NCI-H1436 (cell line): ENCODE measurements at regions not wholly inside any gene's neighbourhood (a gene's known extent, or its start where the extent isn't known, plus 50 kb on each side); places are given as distances from the start of the nearest gene placed in this dataset.

Experiments
- DNase-seq: peaks from one replicate; lab custom pipeline; 2025; lab: John Stamatoyannopoulos, UW

DNA sequence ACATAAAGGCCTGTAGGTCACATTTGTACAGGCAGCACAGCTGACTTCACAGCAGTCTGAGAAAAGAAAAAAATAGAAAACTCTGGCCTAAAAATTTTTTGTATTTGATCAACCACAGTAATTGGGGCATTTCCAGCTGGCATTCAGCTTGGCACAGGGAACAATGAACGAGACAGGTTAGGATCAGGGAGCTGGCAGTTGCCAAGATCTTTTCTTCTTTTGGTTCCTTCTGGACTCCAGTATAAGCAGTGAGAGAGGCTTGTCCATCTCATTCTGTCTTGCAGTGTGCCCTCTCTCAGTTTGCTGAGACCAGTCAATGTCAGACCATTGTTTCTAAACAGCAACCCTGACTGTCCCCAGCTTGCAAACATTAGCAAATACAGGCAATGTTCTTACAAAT is 601.1 kb downstream of the TLR4 start:
- DNase-seq: no peak

- DNase-seq: no peak
Measured at GRCh38 chr9:118306801-118307200, 602.6 kb downstream of the TLR4 start.

GRCh38 chr9:118313965-118314364 is 609.8 kb downstream of the TLR4 start:
- DNase-seq: no peak

GRCh38 chr9:118316831-118317343 is 612.7 kb downstream of the TLR4 start:
- no peak for DNase-seq

- DNase-seq: no peak
Measured at GRCh38 chr9:118318770-118319431, 614.7 kb downstream of the TLR4 start.

DNA sequence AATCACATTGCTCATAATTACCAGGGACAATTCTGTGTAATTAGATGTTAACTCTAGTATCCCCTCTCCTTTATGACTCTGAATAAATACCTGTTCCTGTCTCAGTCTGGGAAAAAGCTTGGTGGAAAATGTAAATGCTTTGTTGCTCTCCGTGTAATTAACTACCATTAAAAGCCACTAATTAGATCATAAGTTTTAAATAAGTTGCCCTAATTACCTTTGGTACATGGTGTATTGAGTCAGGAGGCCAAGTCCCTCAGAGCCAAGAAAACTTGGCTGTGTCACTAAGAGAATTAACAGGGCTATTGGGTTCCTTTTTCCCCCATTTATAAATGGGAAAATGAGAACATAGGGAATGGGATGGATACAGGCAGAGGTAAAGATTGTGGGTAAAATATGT is 617.6 kb downstream of the TLR4 start:
- DNase-seq: peak; percentile 19

- DNase-seq: no peak
Measured at GRCh38 chr9:118324706-118325105, 620.5 kb downstream of the TLR4 start.

GRCh38 chr9:118325757-118326156 is 621.6 kb downstream of the TLR4 start:
- no peak for DNase-seq

- no peak for DNase-seq
Measured at GRCh38 chr9:118326326-118326725, 622.1 kb downstream of the TLR4 start.

- DNase-seq: no peak
Measured at GRCh38 chr9:118330191-118330986, 626.2 kb downstream of the TLR4 start.

- no peak for DNase-seq
Measured at GRCh38 chr9:118331622-118332045, 627.4 kb downstream of the TLR4 start.

DNA sequence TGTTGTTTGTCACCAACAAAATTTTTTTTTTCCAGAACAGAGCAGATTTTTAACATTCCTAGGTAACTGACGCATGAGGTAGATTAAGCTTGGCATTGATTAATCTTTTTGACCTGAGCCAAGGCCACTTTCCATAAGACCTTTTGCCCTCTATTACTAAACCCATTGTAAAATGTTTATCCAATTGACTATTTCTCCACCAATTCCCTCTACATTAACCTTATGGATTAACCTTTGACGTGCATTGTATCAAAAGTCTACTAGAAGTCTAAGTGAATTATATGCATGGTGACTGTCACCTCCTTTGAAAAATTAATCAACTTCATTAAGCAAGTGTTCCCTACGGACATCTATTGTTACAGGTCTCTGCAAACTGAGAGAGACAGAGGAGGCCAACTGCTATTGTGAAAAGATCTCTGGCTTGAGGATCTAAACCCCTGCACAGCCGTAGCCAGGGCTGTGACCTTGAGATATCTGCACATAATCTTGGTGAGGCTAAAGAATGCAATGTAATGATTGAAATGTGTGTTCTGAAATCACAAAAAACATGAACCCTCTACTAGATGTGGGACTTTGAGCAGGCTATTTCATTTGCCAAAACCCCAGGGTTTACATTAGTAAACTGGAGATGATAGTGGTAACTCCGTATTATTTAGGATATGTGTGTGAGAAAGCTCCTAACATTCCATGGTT is 632.2 kb downstream of the TLR4 start:
- no peak for DNase-seq

DNA sequence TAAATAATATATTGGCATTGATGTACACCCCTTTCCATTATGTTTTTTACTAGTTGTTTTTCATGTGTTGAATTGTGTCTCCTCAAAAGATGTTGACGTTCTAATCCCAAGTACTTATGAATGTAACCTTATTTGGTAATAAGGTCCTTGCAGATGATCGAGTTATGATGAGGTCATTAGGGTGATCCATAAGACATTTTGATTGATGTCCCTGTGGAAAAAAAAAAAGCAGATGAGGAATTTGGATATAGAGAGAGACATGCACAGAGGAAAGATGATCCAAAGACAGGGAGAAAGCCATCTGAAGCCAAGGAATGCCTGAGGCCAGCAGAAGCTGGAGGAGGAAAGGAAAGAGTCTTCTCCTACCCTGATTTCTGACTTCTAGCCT is 632.7 kb downstream of the TLR4 start:
- DNase-seq: no peak

DNA sequence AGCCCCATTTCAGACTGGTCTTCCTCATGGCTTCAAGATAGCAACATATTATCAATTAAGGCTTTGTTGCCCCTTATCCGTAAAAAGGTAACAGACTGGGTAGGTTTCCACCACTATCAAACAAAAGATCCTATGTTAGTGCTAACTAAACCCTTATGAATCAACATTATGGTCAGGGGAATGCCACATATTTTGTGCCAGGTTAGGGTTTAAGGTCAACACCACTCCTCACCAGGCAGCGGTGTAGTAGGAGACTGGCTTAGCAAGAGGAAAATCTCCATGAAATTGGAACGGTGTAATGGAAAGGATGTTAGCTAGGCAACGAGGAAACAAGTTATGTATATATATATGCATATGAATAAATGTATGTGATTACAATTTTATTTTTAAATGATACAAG is 655.8 kb downstream of the TLR4 start:
- DNase-seq: no peak

DNA sequence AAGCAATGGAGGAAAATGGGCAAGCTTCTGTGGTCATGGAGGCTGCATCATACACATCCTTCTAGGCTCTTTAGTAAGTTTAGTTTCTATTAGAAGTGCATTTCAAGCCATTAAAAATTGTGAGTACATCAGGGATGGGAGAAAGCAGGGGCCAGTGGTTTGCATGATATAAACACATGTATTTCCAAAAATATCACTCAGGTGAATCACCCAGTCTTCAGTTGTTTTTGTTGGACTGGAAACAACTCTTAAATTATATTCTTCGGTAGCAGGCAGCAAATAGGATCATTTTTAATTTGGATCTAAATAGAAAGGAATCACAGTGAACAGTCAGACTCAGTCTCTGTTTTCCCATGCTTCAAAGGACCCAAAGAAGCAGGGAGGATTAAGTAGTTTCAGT is 657.9 kb downstream of the TLR4 start:
- DNase-seq: no peak

GRCh38 chr9:118362596-118362995 is 658.4 kb downstream of the TLR4 start:
- DNase-seq: no peak

DNA sequence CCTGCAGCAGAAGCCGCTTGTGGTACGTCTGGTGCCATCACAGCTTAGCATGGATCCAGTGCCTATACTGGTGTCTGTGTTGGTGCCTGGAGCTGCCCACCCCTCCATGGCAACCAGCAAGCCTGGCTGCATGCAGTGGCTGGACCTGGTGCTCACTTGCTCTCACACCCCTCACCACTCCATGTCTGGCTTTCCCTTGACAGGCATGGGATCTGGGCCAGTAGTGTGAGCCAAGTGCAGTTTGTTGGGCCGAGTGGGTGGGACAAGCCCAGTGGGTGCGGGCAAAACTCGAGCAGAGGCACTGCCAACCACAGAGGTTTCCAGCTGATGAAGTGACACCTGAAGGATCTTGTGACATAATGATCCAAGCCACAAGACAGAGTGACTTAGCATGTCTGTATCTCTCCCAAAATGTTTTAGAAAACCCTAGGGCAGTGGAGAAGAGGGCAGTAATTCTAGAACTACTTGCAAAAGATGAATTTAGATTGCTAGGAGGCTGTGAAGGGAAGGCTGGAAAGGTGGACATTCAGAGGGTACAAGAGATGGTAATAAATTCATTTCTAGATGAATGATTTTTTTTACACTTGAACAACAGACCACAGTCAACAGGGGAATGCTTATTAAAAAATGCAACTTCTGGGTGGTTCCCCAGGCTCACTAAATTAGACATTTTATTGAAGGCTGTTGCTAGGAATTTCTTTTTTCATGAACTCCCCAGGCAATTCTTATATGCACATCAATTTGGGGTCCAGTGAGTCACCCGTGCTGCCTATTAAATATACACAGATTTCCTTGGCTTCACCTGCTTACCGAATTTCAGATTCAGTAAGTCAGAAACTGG is 660.3 kb downstream of the TLR4 start:
- no peak for DNase-seq

GRCh38 chr9:118366228-118366627 is 662.0 kb downstream of the TLR4 start:
- DNase-seq: no peak

GRCh38 chr9:118367383-118367782 is 663.2 kb downstream of the TLR4 start:
- DNase-seq: no peak

GRCh38 chr9:118384531-118385100 is 680.4 kb downstream of the TLR4 start:
- DNase-seq: no peak

DNA sequence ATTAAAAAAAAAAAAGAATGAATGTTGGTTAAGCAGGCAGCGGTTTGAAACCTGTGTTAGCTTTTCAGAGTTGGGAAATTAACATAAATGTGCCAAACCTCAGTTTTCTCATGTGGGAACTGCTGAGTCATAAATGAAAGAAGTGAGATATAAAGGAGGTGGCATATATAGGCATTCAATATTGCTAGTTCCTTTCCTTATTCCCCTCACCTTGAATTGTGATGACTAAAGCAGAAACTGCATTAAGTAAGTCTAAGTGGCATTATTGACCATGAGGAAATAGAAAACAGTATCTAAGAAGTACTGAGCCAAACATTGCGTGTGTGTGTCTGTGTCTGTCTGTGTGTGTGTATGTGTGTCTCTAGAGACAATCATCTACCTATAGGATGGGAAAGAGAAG is 691.2 kb downstream of the TLR4 start:
- DNase-seq: no peak

GRCh38 chr9:118401546-118401945 is 697.3 kb downstream of the TLR4 start:
- DNase-seq: no peak
